GM13976 (cell line): ENCODE measurements at regions not wholly inside any gene's neighbourhood (a gene's known extent, or its start where the extent isn't known, plus 50 kb on each side); places are given as distances from the start of the nearest gene placed in this dataset.

Source experiments
- DNase-seq: peaks from one replicate; pipeline ENCODE4 v3.0.0; 2012; ENCODE audit warnings: low spot score
- CTCF ChIP-seq: IDR thresholded peaks from 2 replicates; pipeline ENCODE4 v1.5.1; 2012; ENCODE audit warnings: borderline replicate concordance, mild to moderate bottlenecking; ENCODE audit not compliant: insufficient read depth; ENCODE audit errors: extremely low read depth, missing control alignments, control extremely low read depth
- in situ Hi-C: fragments of 300-500 bp; cut with MboI; formaldehyde crosslinking; loops from one replicate; pipeline ENCODE4 v1.12.0; 2022; ENCODE audit warnings: low sequenced_read_pairs, mixed read lengths, inconsistent platforms; ENCODE audit not compliant: unreplicated experiment

DNA sequence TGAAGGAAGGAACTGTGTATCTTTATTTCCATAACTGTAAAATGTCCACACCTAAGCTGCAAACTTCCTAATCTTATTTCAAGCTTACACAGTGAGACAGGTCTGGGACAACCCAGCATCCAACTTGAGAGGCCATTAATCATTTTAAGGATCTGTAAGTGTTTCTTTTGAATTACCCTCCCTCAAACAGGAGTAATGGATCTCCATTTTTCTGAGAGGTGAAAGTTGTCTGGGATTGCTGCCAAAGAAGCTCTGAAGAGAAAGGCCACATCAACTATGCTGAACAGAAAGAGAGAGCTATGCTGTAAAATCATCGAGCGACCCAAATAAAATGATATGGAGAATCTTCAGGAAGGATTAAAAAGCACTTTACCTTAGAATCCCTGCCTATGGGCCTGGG lies 131.7 kb upstream of the CPNE8 start:
- no peak for DNase-seq
- in situ Hi-C loops = no loop called here
- no peak for TF ChIP-seq CTCF

DNA sequence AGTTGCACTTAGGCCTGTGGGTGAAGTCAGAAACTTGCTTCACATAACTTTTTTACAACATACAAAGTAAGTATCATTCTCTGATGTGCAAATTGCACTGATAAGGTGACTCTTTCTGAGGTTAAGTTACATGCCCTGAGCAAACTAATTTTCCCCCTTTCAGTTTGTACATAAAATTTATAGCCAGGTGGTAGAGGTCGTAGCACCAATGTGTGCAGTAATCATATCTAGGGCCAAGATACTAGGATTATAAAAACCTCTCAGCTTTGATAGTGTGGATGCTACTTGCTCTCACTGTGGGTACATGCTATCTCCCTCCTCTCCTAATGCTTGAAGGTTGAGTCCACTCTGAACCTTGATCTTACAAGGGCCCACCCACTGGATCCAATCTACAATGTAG lies 130.7 kb upstream of the CPNE8 start:
- DNase-seq = no peak
- in situ Hi-C loops = no loop called here
- no peak for TF ChIP-seq CTCF

DNA sequence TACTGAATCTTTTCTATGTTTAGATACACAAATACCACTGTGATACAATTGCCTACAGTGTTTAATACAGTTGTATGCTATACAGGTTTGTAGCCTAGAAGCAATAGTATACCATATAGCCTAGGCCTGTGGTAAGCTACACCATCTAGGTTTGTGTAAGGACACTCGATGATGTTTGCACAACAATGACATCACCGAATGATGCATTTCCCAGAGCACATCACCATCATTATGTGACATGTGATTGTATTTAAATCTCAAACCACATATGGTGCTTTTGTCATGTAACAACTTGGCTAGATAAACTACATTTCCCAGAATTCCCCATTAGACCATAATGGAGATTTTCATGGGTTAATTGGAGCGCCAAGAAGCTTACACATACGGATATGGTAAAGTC lies 128.4 kb upstream of the CPNE8 start:
- no peak for TF ChIP-seq CTCF
- in situ Hi-C loops = no loop called here
- DNase-seq = no peak

DNA sequence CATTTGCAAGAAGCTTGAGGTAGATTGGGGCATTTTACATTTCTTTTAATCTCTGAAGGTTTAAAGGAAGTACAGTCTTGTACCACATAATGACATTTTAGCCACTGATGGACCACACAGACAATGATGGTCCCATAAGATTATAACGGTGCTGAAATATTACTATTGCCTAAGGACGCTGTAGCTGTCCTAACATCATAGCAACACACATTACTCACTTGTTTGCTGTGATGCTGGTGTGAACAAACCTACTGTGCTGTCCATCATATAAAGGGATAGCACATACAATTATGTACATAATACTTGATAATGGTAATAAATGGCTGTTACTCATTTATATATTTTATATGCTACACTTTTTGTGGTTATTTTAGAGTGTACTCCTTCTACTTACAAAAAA lies 127.1 kb upstream of the CPNE8 start:
- no peak for TF ChIP-seq CTCF
- DNase-seq = no peak
- in situ Hi-C loops = no loop called here

DNA sequence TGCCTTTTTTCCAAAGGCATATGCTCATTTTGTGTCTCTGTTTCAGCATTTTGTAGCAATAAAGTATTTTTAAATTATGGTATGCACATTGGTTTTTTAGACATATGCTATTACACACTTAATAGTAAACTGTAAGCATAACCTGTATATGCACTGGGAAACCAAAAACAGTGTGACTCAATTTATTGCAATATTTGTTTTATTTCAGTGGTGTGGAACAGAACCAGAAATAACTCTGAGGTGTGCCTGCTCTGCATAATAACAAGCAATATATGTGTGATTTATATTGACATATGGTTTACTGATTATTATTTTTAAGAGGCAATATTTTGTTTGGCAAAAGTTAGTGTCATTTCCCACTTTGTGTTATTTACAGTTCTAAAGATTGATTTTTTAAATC lies 126.6 kb upstream of the CPNE8 start:
- TF ChIP-seq CTCF = no peak
- DNase-seq = no peak
- in situ Hi-C loops = no loop called here

DNA sequence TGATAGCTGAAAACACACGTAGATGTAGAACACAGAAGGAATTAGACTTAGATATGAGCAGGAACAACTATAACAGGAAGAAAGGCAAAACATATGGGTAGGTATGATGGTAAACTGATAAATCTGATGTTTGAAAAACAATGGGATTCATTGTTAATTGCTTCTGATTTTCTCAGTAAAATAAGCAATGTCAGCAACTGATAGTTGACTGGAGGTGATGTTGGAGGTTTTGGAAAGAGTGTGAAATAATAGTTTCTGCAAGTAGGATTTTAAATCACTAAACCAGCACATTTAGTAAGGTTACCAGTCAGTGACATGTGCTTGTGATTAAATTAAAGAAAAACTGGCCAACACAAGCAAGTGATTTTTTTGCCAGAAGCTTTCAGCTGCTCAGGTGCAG lies 123.0 kb upstream of the CPNE8 start:
- TF ChIP-seq CTCF = no peak
- no peak for DNase-seq
- in situ Hi-C loops = no loop called here

GRCh38 chr12:39012870-39013269 lies 107.5 kb upstream of the CPNE8 start:
- no peak for DNase-seq
- no peak for TF ChIP-seq CTCF
- in situ Hi-C loops = no loop called here
